BJ (cell line): ENCODE measurements at regions not wholly inside any gene's neighbourhood (a gene's known extent, or its start where the extent isn't known, plus 50 kb on each side); places are given as distances from the start of the nearest gene placed in this dataset.

Experiments used
- CTCF ChIA-PET: fragments of 350-600 bp; formaldehyde crosslinking; extraction: SDS; loops from one replicate; lab custom pipeline; 2021; ENCODE audit warnings: antibody characterized with exemption, inconsistent platforms; lab: Yijun Ruan, JAX
- POLR2A ChIA-PET: fragments of 300-600 bp; sonication (Branson Sonifier 250); formaldehyde crosslinking; extraction: SDS; loops from one replicate; lab custom pipeline; 2021; ENCODE audit warnings: antibody characterized with exemption; lab: Charles Lee
- DNase-seq: peaks from one replicate; pipeline ENCODE4 v3.0.0-alpha.2; 2011; ENCODE audit warnings: low read depth
- H3K27me3 ChIP-seq: 2 replicates; pipeline ENCODE4 v1.6.0; 2011; ENCODE audit warnings: low read length; ENCODE audit not compliant: control insufficient read depth, insufficient read depth
- H3K36me3 ChIP-seq: 2 replicates; pipeline ENCODE4 v1.5.1; 2011; ENCODE audit warnings: low read length; ENCODE audit not compliant: control insufficient read depth, insufficient read depth
- H3K4me3 ChIP-seq: 2 replicates; pipeline ENCODE4 v1.5.1; 2011; ENCODE audit warnings: low read depth, mild to moderate bottlenecking, control low read depth, low read length
- TF ChIP-seq, protein P1 (sequence below): IDR thresholded peaks from 2 replicates; pipeline ENCODE4 v1.5.1; 2011; ENCODE audit warnings: low read depth, mild to moderate bottlenecking, control low read depth, inconsistent platforms, low read length, moderate library complexity; ENCODE audit not compliant: insufficient read depth

DNA sequence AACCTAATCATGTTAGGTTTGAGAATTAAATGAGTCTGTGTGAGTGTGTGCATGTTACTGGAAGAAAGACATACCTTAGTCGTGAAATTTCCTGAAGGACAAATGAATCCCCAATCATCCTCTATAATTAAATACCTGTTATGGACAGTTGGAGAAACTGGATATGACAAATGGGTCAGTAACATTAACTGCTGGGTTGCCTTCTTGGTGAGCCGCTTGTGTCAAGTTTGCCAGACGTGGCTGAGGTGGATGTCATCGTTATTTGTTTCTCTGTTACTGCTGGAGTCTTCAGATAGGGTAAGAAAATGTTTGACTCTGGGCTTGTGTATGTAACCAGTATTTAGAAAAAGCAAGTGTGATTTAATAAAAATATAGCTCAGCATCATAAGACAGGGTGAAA, 131.6 kb downstream of the CAND1 start:
- ChIA-PET POLR2A (no interaction called here), CTCF (no interaction called here)
- DNase-seq = no peak
- TF ChIP-seq, protein P1, sequence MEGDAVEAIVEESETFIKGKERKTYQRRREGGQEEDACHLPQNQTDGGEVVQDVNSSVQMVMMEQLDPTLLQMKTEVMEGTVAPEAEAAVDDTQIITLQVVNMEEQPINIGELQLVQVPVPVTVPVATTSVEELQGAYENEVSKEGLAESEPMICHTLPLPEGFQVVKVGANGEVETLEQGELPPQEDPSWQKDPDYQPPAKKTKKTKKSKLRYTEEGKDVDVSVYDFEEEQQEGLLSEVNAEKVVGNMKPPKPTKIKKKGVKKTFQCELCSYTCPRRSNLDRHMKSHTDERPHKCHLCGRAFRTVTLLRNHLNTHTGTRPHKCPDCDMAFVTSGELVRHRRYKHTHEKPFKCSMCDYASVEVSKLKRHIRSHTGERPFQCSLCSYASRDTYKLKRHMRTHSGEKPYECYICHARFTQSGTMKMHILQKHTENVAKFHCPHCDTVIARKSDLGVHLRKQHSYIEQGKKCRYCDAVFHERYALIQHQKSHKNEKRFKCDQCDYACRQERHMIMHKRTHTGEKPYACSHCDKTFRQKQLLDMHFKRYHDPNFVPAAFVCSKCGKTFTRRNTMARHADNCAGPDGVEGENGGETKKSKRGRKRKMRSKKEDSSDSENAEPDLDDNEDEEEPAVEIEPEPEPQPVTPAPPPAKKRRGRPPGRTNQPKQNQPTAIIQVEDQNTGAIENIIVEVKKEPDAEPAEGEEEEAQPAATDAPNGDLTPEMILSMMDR = no peak
- H3K4me3 ChIP-seq = no peak overlapping the region
- no peaks in the 10 kb centered on the region; the same call in 1 of the 2 replicates for H3K27me3 ChIP-seq
- H3K36me3 ChIP-seq = no peaks in the 10 kb centered on the region

DNA sequence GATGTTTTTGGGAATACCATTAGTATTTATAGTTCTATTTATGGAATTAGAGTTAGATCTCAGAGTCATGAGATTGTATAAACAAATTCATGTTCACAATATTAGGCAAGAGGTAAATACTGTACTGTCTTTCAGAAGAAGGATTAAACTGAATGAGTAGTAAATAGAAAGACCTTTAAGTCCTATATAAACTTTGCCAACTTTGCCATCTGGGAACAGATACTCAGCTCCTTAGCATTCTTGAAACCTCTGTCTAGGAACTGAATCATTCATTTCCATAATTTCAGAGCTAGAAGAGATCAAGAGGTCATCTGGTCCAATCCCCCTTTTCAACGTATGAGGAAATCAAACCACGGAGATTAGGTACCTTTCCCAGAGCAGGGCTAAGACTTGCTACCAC, 141.1 kb downstream of the CAND1 start:
- Histone ChIP-seq H3K27me3 (no peaks in the 10 kb centered on the region), H3K36me3 (no peaks in the 10 kb centered on the region), H3K4me3 (no peak overlapping the region)
- TF ChIP-seq, protein P1 = no peak
- ChIA-PET POLR2A (interaction anchor here (0.6 to 0.7 kb wide), 2 partner anchors 25 to 948 kb away, joined by 3 read pairs; no protein-coding TSS in a partner anchor), CTCF (interaction anchor here (1.6 to 1.7 kb wide), 3 partner anchors 48 to 56 kb away, joined by 6 to 7 read pairs (median 6); no protein-coding TSS in a partner anchor)
- DNase-seq = no peak

DNA sequence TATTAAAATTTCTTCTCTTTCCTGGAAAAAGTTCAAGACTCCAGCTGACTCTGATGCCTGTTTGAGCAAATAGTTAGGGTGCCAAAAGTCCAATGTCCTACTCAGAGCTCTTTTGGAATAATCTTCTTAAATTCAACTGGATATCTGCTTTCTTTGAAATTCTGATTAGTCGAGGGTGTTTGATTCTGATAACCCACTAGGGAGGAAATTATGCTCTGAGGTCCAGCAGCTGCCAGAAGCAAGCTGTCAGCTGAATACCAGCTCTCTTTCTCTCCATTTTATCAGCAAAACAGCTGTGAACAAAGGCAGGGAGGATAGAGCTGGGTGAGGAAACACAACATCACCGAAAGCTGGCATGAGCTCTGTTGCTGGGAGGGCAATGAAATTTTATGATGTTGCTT, 141.5 kb downstream of the CAND1 start:
- Histone ChIP-seq H3K36me3 (no peaks in the 10 kb centered on the region), H3K4me3 (no peak overlapping the region), H3K27me3 (no peaks in the 10 kb centered on the region)
- no peak for DNase-seq
- ChIA-PET CTCF (interaction anchor here (0.6 to 1.7 kb wide), 4 partner anchors 48 to 56 kb away, joined by 3 to 7 read pairs (median 6); no protein-coding TSS in a partner anchor), POLR2A (interaction anchor here (0.6 kb wide), 1 partner anchor 25 kb away, joined by 3 read pairs; no protein-coding TSS in a partner anchor)
- TF ChIP-seq, protein P1 = no peak

DNA sequence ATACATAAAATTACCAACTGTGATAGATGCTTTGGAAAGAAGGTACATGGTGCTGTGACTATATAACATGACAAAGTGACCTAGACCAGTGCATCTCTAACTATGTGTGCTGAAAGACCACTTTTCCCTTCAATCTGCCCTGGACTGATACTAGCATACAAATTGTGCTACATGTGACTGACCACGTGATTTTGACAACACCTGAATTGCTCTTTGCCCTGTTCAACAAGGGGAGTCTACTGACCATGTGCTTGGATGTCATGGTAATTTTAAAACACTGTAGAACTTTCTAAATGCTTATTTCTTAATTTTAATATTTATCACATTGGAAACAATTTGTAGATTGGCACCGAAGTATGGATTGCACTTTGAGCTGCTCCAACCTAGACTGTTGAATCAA, 142.4 kb downstream of the CAND1 start:
- Histone ChIP-seq H3K27me3 (no peaks in the 10 kb centered on the region), H3K4me3 (no peak overlapping the region), H3K36me3 (no peaks in the 10 kb centered on the region)
- ChIA-PET POLR2A (no interaction called here), CTCF (interaction anchor here (1.6 to 1.7 kb wide), 2 partner anchors 49 to 55 kb away, joined by 6 read pairs; no protein-coding TSS in a partner anchor)
- TF ChIP-seq, protein P1 = no peak
- no peak for DNase-seq

DNA sequence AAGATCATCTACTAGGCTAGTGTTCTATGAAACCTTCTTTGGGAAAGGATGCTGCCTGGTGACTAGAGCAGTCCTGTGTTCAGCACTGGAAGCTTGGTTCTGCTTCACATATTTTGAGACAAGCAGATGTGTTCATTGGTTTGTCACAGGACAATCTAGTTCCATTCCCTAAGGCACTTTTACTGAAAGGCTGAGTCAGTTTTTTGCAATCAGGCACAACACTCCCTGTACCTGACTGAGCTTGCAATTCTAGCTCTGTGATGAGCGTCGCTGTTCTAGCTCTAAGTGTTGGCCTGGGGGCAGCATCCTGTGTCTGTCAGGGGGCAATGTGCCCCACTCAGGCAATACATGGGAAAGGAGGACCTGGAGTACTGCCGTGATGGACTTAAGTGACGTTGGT, 144.4 kb downstream of the CAND1 start:
- Histone ChIP-seq H3K4me3 (no peak overlapping the region), H3K36me3 (no peaks in the 10 kb centered on the region), H3K27me3 (no peaks in the 10 kb centered on the region)
- ChIA-PET CTCF (interaction anchor here (0.8 to 2.8 kb wide), 10 partner anchors 12 to 252 kb away, joined by 3 to 26 read pairs (median 4); no protein-coding TSS in a partner anchor), POLR2A (interaction anchor here (1.1 kb wide), 1 partner anchor 12 kb away, joined by 3 read pairs; no protein-coding TSS in a partner anchor)
- DNase-seq = no peak
- TF ChIP-seq, protein P1 = no peak
